SK-N-SH (cell line): ENCODE measurements at regions not wholly inside any gene's neighbourhood (a gene's known extent, or its start where the extent isn't known, plus 50 kb on each side); places are given as distances from the start of the nearest gene placed in this dataset.

Source experiments
- CTCF ChIP-seq: fragments of 200-600 bp; sonication (generic); IDR thresholded peaks from 2 replicates; pipeline ENCODE4 v1.6.1; 2017; ENCODE audit warnings: antibody characterized with exemption, mild to moderate bottlenecking, moderate library complexity
- MAX ChIP-seq: IDR thresholded peaks from 2 replicates; pipeline ENCODE4 v1.4.0; 2012; ENCODE audit warnings: low read depth
- MXI1 ChIP-seq: IDR thresholded peaks from 2 replicates; pipeline ENCODE4 v1.6.1; 2012; ENCODE audit warnings: mild to moderate bottlenecking, low read depth, low read length, improper control_type of control experiment
- PBX3 ChIP-seq: IDR thresholded peaks from 2 replicates; pipeline ENCODE4; 2012
- USF2 ChIP-seq: fragments of 150-350 bp; IDR thresholded peaks from 2 replicates; pipeline ENCODE4 v1.6.1; 2017; ENCODE audit warnings: antibody characterized with exemption, low read length, low read depth, borderline replicate concordance

GRCh38 chr7:45358287-45358686, 200.7 kb downstream of the RAMP3 start:
- TF ChIP-seq USF2, result no peak
- no peak for TF ChIP-seq CTCF
- no peak for TF ChIP-seq MXI1
- TF ChIP-seq MAX, result no peak
- no peak for TF ChIP-seq PBX3
